Sigmoid colon (tissue), 6 donors: ENCODE measurements at regions not wholly inside any gene's neighbourhood (a gene's known extent, or its start where the extent isn't known, plus 50 kb on each side); places are given as distances from the start of the nearest gene placed in this dataset.

Experiments used
- DNase-seq: peaks from one replicate; pipeline ENCODE4 v3.0.0-alpha.2; 2019
- H3K27ac ChIP-seq, 4 donors: fragments of 200-600 bp; sonication (generic); one replicate each; pipeline ENCODE4 v1.5.1; 2016 to 2019; ENCODE audit warnings: mild to moderate bottlenecking in 1 of 4
- H3K27me3 ChIP-seq, 3 donors: fragments of 200-600 bp; sonication (generic); one replicate each; pipeline ENCODE4 v1.5.1; 2019; ENCODE audit warnings: mild to moderate bottlenecking in 1 of 3
- H3K36me3 ChIP-seq, 4 donors: fragments of 200-600 bp; sonication (generic); one replicate each; pipeline ENCODE4 v1.5.1; 2016 to 2019
- H3K4me1 ChIP-seq, 4 donors: fragments of 200-600 bp; sonication (generic); one replicate each; pipeline ENCODE4 v1.5.1; 2017 to 2019
- H3K4me3 ChIP-seq, 4 donors: fragments of 200-600 bp; sonication (generic); one replicate each; pipeline ENCODE4 v1.5.1; 2017 to 2019; ENCODE audit warnings: mild to moderate bottlenecking in 2 of 4, moderate library complexity in 1 of 4
- H3K9me3 ChIP-seq, 4 donors: fragments of 200-600 bp in 3 of 4; sonication (generic) in 3 of 4; one replicate each; pipeline versions ENCODE4 v1.5.1 to v1.6.1; 2013 to 2019
- CTCF ChIP-seq, 4 experiments: fragments of 450-650 bp in 3 of 4; fragments of 200-600 bp in 1 of 4; IDR thresholded peaks; one replicate each; pipeline ENCODE4 v1.5.1; 2016 to 2019; ENCODE audit warnings: antibody characterized with exemption in 4 of 4, mild to moderate bottlenecking in 3 of 4, moderate library complexity in 2 of 4
- EP300 ChIP-seq, 4 donors: sonication (generic); formaldehyde crosslinking; IDR thresholded peaks; one replicate each; pipeline ENCODE4 v1.6.1; 2017; ENCODE audit warnings: antibody characterized with exemption in 4 of 4
- POLR2A ChIP-seq, 2 donors: fragments of 450-650 bp; IDR thresholded peaks; one replicate each; pipeline ENCODE4 v1.6.1; 2016; ENCODE audit warnings: antibody characterized with exemption in 2 of 2, mild to moderate bottlenecking in 2 of 2, moderate library complexity in 2 of 2
- POLR2AphosphoS5 ChIP-seq, 4 donors: sonication (generic); formaldehyde crosslinking; IDR thresholded peaks; one replicate each; pipeline ENCODE4 v1.6.1; 2017; ENCODE audit warnings: antibody characterized with exemption in 4 of 4
- WGBS, 2 donors: extraction: QIAGEN DNeasy Blood & Tissue Kit; methylation state at CpG; one replicate each; pipeline ENCODE4 v1.1.7; 2013; 5-methylcytosine and 5-hydroxymethylcytosine counted together
- intact Hi-C: fragments of 100-400 bp; cut with DNase I; formaldehyde crosslinking; loops from one replicate; pipeline ENCODE4 v1.15.1; 2023
- donor health status: healthy with polysubstance abuse.
- donor health status: healthy.

GRCh38 chr16:85452364-85453193 lies 160.5 kb upstream of the GSE1 start:
- DNase-seq: no peak
- no peaks in the 10 kb centered on the region for H3K27me3 ChIP-seq
- no peaks in the 10 kb centered on the region for H3K36me3 ChIP-seq
- intact Hi-C loops: no loop called here
- peaks cover 0 to 28% (median 15%) of the 10 kb centered on the region in 4 donors for H3K4me1 ChIP-seq
- 28 to 65% methylated on average over 20 of the region's 20 CpGs for WGBS, 2 donors
- H3K27ac ChIP-seq: no peak overlapping the region
- TF ChIP-seq EP300 (IDR thresholded peaks at IDR 0.05) (no peak), CTCF (IDR thresholded peaks at IDR 0.05) (no peak), POLR2A (IDR thresholded peaks at IDR 0.05) (no peak), POLR2AphosphoS5 (IDR thresholded peaks at IDR 0.05) (no peak)
- H3K4me3 ChIP-seq: no peak overlapping the region
- no peaks in the 10 kb centered on the region for H3K9me3 ChIP-seq

GRCh38 chr16:85453194-85453678 lies 159.9 kb upstream of the GSE1 start:
- intact Hi-C loops: no loop called here
- TF ChIP-seq POLR2AphosphoS5 (IDR thresholded peaks at IDR 0.05) (no peak), POLR2A (IDR thresholded peaks at IDR 0.05) (no peak), CTCF (IDR thresholded peaks at IDR 0.05) (no peak), EP300 (IDR thresholded peaks at IDR 0.05) (no peak)
- H3K27ac ChIP-seq: no peak overlapping the region

GRCh38 chr16:85453703-85454102 lies 159.4 kb upstream of the GSE1 start:
- Histone ChIP-seq H3K27ac (no peak overlapping the region), H3K4me3 (no peak overlapping the region), H3K4me1 (peaks cover 0 to 32% (median 15%) of the 10 kb centered on the region in 4 donors), H3K36me3 (no peaks in the 10 kb centered on the region), H3K9me3 (no peaks in the 10 kb centered on the region), H3K27me3 (no peaks in the 10 kb centered on the region)
- TF ChIP-seq POLR2A (IDR thresholded peaks at IDR 0.05) (no peak), POLR2AphosphoS5 (IDR thresholded peaks at IDR 0.05) (no peak)
- DNase-seq: no peak
- WGBS, 2 donors: 66 to 77% methylated on average over 10 of the region's 10 CpGs
- intact Hi-C loops: no loop called here

More at GRCh38 chr16:85453194-85453678, 159.9 kb upstream of the GSE1 start:
- Histone ChIP-seq H3K4me1 (peaks cover 0 to 32% (median 14%) of the 10 kb centered on the region in 4 donors), H3K9me3 (no peaks in the 10 kb centered on the region), H3K27me3 (no peaks in the 10 kb centered on the region), H3K36me3 (no peaks in the 10 kb centered on the region), H3K4me3 (no peak overlapping the region)
- no peak for DNase-seq
- WGBS, 2 donors: 17 to 62% methylated on average over 14 of the region's 14 CpGs

- intact Hi-C loops: no loop called here
- Histone ChIP-seq H3K36me3 (no peaks in the 10 kb centered on the region), H3K9me3 (no peaks in the 10 kb centered on the region), H3K27ac (no peak overlapping the region), H3K4me1 (peaks cover 0 to 32% (median 15%) of the 10 kb centered on the region in 4 donors), H3K27me3 (no peaks in the 10 kb centered on the region), H3K4me3 (no peak overlapping the region)
- no peak for DNase-seq
- WGBS, 2 donors: 88 to 92% methylated on average over 22 of the region's 22 CpGs
- no peak for TF ChIP-seq CTCF (IDR thresholded peaks at IDR 0.05)
Observed at GRCh38 chr16:85454171-85454872, 158.8 kb upstream of the GSE1 start.

GRCh38 chr16:85455534-85455933 lies 157.6 kb upstream of the GSE1 start:
- Histone ChIP-seq H3K9me3 (no peaks in the 10 kb centered on the region), H3K27ac (no peak overlapping the region), H3K4me1 (peaks cover 0 to 38% (median 26%) of the 10 kb centered on the region in 4 donors), H3K4me3 (no peak overlapping the region), H3K36me3 (no peaks in the 10 kb centered on the region), H3K27me3 (no peaks in the 10 kb centered on the region)
- TF ChIP-seq POLR2A (IDR thresholded peaks at IDR 0.05) (no peak), EP300 (IDR thresholded peaks at IDR 0.05) (no peak), CTCF (IDR thresholded peaks at IDR 0.05) (no peak), POLR2AphosphoS5 (IDR thresholded peaks at IDR 0.05) (no peak)
- no peak for DNase-seq
- 86 to 90% methylated on average over 12 of the region's 12 CpGs for WGBS, 2 donors
- intact Hi-C loops: no loop called here
